ENCODE measurements at regions not wholly inside any gene's neighbourhood (a gene's known extent, or its start where the extent isn't known, plus 50 kb on each side); places are given as distances from the start of the nearest gene placed in this dataset.

DNA sequence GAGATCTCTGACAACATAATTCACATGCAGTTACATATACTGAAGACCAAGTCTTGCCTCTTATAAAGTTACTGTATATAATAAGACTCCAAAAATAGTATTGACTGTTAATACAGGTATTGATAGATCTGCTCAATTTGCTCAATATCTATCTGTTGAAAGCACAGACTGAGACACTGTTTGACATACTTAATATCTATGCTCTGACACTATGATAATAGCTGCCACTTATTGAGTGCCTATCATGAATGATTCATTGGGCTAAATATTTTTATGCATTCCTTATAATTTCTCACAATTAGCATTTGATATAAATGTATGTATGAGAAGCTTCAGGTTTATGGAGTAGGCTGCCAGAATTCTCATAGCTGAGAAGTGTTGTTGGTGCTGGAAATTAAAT is 1600.9 kb upstream of the IGFBP7 start:
- DNase-seq (ENCODE audit: low read depth in 1 of 2, low spot score in 1 of 2): no peak

DNA sequence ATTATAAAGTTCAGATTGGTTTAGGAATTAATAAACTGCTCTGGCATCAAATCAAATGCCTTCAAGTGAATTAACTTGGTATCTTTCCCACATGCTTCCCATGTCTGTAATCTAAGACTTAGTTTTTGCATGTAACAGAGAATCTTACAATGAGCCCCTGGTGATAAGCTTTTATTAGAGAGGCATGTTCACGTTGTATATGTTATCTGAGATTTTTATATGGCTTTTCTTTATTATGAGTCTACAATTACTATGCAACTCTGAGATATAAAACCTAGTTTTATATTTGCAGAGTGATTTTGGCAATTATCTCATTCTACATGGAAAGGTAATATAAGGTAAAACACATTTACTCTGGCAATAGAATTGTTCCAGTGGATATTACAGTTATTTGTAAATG is 1578.4 kb upstream of the IGFBP7 start:
- no peak for DNase-seq (ENCODE audit: low read depth in 1 of 2, low spot score in 1 of 2)

DNA sequence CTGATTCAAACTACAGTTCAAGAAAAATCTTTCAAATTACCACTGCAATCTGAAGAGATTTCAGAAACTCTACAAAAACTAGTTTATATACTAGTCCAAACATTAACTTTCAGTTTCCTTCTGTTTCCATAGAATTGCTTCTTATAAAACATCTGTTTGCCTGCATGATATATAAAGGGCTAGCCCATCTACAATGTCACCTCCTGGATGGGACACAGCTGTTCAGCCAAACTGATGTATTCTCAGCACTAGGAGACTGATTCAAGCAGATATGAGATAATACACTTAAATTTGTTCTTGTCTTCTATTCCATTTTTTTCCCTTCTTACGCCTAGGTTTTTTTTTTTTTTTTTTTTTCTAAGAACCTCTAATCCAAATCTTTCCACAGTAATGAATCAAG is 1569.7 kb upstream of the IGFBP7 start:
- DNase-seq (ENCODE audit: low read depth in 1 of 2, low spot score in 1 of 2): no peak

DNA sequence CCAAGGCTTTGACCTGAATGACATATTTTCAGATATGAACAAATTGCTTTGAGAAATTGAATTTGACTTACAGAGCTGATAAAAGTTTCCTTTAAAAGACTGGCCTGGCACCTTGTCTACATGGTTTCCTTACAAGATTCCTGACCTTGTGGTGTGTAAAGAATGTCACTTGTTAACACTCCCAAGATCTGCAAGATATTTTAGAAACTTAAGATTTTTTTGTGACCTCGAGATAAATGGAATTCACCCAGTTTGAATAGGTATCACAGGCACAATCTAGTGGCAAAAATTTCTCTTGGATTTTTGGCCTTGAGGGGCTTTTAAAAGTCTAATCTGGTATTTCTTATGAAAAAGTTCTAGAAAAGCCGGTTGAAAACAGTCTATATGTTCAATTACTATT is 1568.9 kb upstream of the IGFBP7 start:
- no peak for DNase-seq (ENCODE audit: low read depth in 1 of 2, low spot score in 1 of 2)

DNA sequence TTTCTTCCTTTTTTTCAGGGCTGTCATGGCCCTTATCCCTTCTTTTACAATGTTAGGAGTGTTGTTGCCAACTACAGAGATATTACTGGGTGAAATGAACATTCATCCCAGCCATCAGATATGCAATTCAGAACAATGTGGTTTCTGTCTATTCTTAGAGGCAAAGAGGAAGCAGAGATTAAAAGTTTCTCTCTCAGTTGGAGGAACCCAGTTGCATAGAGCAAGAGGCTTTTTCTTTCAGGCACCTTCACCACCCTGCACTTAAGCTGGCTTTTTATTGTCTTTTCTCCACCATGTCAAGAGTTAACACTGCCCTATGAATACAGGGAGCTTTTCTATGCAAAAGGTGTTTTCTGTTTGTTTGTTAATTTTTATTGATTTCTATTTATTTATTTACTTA is 1559.6 kb upstream of the IGFBP7 start:
- DNase-seq (ENCODE audit: low read depth in 1 of 2, low spot score in 1 of 2): no peak

DNA sequence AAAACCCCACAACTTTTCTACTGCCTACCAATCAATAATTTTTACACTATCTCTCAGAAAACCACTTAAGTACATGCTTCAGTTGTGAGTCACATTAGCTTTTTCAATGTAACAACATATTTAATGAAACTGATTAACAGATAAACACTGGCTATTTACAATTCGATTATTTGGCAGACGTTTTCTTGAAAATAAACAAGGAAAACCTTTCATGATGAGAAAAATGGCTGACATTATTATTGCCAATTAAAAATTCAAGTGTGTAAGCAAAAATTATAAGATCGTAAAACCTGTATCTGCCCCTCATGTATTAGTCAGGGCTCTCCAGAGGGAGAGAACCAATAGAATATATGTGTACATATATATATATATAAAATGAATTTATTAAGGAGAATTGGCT is 1555.5 kb upstream of the IGFBP7 start:
- no peak for DNase-seq (ENCODE audit: low read depth in 1 of 2, low spot score in 1 of 2)

DNA sequence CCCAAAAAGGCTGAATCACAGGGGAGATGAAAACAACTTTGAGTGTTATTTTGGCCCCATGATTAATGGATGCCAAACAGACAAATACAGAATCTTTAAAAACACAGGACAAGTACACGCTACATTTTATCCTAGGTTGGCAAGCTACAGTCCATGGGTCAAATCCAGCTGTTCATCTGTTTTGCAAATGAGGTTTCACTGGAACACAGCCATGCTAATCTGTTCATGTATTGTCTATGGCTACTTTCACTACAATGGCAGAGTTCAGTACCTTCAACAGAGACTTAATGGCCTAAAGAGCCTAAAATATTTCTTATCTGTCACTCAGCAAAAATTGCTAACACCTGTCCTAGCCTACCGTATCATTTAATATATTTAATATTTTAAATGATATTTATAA is 1548.5 kb upstream of the IGFBP7 start:
- no peak for DNase-seq (ENCODE audit: low read depth in 1 of 2, low spot score in 1 of 2)

DNA sequence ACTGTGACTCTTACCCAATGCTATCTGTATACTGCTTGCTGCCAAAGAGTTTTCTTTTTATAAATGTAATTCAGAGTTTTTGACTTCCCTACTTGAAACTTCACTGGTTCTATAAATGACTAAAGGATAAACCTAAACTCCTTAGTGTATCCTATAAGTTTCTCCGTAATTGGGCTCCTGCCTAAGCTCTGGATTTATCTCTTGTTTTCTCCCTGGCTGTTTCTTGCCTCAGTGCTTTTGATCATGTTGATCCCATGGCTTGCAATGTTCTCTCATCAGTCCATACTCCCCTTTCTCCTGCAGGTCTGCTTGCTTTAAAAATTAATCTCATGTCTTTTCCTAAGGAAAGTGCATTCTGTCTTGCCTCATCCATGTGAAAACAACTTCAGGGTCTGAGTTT is 1543.1 kb upstream of the IGFBP7 start:
- no peak for DNase-seq (ENCODE audit: low read depth in 1 of 2, low spot score in 1 of 2)

DNA sequence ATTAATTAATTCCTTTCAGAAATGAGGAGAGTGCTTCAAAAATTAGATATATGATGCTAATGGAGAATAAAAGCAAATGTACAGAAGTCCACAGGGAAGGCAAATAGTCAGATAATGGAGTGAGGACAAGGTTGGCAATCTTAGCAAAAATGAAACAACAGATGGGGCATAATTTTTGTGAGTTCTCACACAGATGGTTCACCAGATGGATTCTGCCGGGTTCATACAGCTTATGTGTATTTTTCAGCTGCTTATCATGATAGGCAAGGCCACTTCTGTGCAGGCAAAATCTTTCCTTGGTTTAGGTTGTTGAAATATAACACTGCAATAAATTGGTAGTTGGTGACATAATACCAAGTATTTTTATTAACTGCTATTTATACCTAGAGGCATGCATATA is 1539.0 kb upstream of the IGFBP7 start:
- no peak for DNase-seq (ENCODE audit: low read depth in 1 of 2, low spot score in 1 of 2)

DNA sequence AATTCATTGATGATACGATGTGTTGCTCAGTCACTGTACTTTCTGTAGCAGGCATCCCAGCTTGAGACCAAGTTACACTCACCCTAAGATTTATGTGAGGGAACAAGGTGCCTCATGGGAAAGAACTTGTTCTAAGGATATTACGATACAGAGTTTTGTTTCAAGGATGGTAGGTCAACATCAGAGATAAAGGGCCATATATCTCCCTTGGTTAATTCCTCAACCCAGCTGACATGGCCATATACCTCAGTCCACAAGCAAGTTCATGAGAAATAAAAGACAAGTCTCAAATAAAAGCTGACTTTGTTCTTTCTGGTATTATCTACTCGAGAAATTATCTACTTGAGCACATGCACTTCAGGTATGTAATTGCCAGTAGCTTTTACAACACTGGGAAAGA is 1535.9 kb upstream of the IGFBP7 start:
- DNase-seq (ENCODE audit: low read depth in 1 of 2, low spot score in 1 of 2): no peak

DNA sequence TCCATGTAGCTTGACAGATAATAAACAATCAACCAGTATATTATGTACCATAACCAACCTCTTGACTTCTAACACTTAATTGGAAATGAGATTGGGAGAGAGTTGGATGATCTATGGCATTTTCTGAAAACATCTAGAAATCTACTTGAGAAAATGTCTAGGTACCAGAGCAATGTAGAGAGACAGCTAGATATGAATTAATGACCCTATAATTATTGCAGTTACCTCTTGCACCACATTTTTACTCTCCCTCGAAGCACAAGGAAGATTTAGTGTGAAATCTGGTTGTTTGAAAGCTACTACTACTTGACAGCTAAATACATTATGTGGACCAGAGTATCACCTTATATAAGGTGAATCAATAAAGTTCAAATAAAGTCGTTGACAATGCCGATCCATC is 1534.4 kb upstream of the IGFBP7 start:
- DNase-seq (ENCODE audit: low read depth in 1 of 2, low spot score in 1 of 2): no peak

DNA sequence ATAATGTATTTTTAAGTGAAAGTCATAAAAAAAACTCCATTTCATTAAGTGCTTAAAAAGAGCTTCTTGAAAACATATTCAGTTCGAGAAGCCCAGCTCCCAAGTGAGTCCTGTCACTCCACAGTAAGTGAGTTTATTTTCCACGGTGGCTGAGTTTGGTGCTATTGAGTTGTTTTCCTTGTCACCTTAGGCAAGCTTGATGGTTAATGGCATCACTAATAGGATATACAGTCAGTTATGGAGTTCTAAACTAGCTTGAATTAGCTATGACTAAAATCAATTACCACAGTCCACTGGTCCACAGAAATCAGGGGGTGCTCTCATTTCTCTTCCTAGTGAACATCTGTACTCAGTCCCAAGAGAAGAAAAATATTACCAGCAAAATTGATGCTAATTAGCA is 1526.2 kb upstream of the IGFBP7 start:
- DNase-seq (ENCODE audit: low read depth in 1 of 2, low spot score in 1 of 2): no peak

DNA sequence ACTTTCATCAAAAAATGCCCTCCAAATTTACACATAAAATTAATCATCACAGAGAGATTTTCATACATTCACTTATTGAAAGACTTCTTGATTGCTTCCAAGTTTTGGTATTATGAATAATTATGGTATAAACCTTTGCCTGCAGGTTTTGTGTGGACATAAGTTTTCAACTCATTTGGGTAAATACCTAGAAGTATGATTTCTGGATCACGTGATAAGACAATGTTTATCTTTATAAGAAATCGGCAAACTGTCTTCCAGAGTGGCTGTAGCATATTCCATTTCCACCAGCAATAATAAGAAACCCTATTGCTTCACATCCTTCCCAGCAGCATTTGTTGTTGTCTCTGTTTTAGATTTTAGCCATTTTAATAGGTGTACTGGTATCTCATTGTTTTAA is 1507.0 kb upstream of the IGFBP7 start:
- DNase-seq (ENCODE audit: low read depth in 1 of 2, low spot score in 1 of 2): no peak

DNA sequence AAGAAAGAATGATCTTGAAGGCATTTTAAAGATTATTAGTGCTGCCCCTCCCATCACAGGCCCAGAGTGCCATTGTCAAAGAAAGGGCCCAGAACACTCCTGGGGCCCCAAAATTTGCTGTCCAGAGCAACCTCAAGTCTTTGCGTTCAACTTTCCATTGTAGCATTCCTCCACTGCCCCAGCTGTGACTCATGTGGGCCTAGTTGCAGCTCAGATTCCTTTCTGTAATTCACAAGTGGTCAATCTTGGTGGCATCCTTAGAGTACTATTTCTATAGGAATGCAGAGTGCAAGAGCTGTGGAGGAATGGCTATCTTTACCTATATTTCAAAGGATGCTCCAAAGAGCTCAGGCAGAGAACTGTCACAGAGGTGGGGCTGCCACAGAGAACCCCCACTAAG is 1500.8 kb upstream of the IGFBP7 start:
- DNase-seq (ENCODE audit: low read depth in 1 of 2, low spot score in 1 of 2): no peak

DNA sequence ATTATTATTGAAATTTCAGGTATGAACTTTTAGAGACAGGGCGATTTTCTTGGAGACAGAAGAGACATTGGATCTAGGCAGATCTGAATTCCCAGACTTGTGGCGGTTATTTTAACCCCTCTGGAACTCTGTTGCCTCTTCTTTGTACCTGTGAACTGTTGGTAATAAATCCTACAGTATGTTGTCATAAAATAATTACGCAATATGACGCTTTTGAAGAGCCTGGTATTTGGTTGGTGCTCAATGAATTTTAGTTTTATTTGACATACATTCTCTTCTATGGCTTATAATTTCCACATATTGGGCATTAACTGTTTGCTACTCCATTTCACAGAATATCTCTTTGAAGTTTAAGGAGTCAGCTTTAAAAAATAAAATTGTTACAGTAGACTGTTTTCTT is 1496.1 kb upstream of the IGFBP7 start:
- no peak for DNase-seq (ENCODE audit: low read depth in 1 of 2, low spot score in 1 of 2)

DNA sequence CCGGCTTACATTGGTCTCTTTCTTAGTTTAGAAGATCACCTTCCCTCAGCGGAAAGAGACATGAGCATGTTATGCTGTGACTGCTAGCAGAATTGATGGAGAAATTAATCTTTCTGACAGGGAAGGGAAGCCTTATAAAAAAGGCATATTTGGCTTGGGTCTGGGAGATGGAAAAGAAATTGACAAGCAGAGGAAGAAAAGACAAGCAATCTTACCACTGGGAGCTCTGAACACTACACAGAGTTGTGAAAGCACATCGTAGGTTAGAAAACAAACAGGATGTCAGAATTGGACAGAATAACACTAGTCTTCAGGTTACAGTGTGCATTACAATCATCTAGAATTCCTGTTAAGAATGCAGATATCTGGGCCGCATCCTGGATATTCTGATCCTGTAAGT is 1493.8 kb upstream of the IGFBP7 start:
- DNase-seq (ENCODE audit: low read depth in 1 of 2, low spot score in 1 of 2): no peak

DNA sequence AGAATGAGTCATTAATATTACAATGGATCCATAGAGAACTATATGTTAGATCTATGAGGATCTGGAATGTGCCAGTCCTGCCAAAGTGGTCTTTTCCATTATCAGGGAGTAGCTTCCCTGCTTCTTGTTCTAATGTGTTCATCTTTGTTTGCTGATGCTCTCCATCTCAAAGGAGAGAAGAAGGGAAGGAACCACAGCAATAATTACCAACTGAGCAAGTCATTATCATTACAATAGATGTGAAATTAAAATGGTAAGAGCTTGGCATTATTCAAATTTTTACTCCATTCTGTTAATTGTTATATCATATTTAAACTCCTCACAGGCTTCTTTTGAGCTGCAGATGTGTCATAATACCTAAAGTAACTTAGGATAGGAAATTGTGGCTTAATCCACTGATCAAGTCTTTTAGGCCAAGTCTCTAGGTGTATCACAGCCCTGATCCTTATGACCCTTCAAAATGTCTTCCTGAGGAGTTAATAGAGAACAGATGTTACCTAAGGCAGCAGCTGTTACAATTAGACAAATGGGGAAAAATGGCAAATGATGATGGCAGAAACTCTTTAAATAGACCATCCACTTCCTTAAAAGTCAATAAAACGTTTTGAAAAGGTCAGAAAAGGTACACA is 1492.7 kb upstream of the IGFBP7 start:
- no peak for DNase-seq (ENCODE audit: low read depth in 1 of 2, low spot score in 1 of 2)

DNA sequence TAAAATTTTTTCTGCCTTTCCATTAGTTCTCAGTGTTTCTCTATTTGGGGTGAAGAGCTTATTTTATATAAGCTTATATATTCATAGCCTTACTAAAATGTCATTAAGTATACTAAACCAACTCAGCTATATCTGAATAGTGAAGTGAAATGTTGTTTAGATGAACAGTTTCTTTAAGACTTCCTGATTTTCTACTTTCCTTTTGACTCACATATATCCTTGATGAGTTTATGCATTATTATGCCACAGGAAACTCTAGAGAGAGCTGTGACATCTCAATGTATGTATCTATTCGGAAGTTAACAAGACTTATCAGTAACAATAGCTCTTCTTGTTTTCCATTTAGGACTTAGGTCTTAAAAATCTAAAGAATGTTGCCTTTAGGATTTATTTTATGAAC is 1491.8 kb upstream of the IGFBP7 start:
- no peak for DNase-seq (ENCODE audit: low read depth in 1 of 2, low spot score in 1 of 2)

DNA sequence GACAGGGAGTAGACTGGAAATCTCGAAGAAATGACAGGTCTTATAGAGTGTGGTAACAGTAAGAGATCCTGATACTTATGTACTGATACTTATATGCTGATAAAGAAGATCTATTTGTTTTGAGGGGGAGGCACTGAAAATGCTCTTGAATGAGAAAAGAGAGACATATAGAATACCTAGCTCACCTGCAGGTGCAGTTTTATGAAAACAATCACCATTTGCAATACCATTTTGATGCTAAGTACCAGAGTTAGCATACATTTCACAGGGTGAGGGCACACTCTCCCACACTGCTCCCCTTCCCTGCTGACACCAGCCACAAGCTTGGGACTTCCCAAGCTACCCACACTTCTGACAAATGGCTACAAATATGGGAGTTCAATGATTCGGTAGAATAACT is 1490.1 kb upstream of the IGFBP7 start:
- no peak for DNase-seq (ENCODE audit: low read depth in 1 of 2, low spot score in 1 of 2)

DNA sequence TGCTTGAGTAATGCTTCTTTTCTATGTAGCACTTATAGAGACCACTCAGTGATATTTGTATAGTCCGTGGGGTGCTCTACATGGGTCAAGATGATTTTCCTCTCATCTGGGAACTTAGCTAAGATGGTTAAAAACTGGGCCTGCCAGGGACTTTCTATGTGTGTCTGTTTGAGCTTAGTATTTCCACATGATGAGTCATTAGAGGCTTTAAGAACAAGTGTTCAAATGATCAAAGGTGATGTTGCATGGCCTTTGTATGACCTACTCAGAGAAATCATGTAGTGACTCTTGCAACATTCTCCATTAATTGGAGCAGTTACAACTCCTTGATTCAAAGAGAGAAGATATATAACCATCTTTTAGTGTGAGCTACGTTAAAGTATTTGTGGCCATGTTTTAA is 1480.5 kb upstream of the IGFBP7 start:
- no peak for DNase-seq (ENCODE audit: low read depth in 1 of 2, low spot score in 1 of 2)

DNA sequence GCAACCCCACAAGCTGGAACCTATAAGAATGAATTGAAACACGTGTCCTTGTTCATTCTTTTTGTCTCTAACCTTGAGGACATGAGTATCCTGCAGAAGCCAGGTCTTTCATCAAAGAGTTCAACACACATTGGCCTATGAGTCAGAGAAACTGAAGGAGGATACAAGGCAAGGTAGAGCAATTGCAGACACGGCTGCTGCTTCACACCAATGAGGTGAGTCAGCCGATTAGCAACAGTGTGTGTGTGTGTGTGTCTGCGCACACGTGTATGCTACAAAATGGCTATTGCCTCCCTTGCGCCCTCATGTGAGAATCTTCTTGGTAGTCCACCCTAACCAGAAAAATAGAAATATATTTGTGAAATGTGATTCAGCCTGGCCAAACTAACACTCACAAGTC is 1477.7 kb upstream of the IGFBP7 start:
- no peak for DNase-seq (ENCODE audit: low read depth in 1 of 2, low spot score in 1 of 2)

DNA sequence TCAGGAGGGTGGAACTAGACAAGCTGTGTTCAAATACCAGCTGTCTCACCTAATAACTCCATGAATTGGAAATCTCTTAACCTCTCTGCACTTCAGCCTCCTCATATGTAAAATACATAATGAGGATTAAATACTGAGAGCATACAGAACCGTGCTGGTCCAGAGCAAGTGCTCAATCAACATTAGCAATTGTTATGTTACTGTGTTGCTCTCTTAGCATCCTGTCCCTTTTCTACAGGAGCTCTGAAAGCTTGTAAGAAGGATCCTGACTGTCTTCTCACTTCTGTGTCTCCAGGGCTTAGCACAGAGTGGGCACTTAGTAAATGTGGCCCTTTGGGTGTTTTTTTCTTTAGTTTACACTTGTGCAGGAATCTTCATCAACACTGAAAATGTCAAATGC is 1456.1 kb upstream of the IGFBP7 start:
- no peak for DNase-seq (ENCODE audit: low read depth in 1 of 2, low spot score in 1 of 2)

DNA sequence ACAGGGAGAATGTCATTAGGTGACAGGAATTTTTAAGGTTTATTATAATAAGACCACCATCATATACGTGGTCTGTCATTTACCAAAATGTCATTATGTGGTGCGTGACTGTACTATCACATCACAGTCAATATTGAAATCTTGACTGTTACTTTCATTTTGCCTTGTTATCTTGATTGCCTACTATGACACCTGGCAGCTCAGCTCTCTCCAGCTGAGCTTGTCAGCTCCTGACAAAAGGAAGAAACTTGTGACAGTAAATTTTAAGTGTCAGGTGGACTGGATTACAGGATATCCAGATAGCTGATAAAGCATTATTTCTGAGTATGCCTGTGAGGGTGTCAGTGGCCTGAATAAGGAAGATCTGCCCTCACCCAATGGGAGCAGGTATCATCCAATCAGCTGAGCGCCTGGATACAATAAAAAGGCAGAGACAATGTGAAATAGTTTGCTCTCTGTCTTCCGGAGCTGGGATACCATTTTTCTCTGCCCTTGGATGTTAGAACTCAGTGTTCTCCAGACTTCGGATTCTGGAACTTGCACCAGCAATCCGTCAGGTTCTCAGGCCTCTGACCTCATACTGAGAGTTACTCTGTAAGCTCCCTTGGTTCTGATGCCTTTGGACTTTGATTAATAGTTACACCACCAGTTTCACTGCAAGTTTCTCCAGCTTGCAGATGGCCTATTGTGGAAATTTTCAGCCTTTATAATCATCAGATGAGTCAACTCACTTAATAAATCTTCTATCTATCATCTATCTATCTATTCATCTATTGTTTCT is 1454.7 kb upstream of the IGFBP7 start:
- DNase-seq (ENCODE audit: low read depth in 1 of 2, low spot score in 1 of 2): no peak
